Fibroblast of pulmonary artery (primary cell): ENCODE measurements at regions not wholly inside any gene's neighbourhood (a gene's known extent, or its start where the extent isn't known, plus 50 kb on each side); places are given as distances from the start of the nearest gene placed in this dataset.

ENCODE experiments used
- DNase-seq: peaks from one replicate; pipeline ENCODE4 v3.0.0-alpha.2; 2010; ENCODE audit warnings: low read depth
- H3K4me3 ChIP-seq: replicated peaks from 2 replicates; pipeline ENCODE4 v1.5.1; 2011; ENCODE audit warnings: low read depth, mild to moderate bottlenecking, control low read depth, low read length, moderate library complexity
- CTCF ChIP-seq: IDR thresholded peaks from 2 replicates; pipeline ENCODE4 v1.5.1; 2011; ENCODE audit warnings: mild to moderate bottlenecking, control low read depth, low read length, inconsistent platforms; ENCODE audit errors: missing control alignments

DNA sequence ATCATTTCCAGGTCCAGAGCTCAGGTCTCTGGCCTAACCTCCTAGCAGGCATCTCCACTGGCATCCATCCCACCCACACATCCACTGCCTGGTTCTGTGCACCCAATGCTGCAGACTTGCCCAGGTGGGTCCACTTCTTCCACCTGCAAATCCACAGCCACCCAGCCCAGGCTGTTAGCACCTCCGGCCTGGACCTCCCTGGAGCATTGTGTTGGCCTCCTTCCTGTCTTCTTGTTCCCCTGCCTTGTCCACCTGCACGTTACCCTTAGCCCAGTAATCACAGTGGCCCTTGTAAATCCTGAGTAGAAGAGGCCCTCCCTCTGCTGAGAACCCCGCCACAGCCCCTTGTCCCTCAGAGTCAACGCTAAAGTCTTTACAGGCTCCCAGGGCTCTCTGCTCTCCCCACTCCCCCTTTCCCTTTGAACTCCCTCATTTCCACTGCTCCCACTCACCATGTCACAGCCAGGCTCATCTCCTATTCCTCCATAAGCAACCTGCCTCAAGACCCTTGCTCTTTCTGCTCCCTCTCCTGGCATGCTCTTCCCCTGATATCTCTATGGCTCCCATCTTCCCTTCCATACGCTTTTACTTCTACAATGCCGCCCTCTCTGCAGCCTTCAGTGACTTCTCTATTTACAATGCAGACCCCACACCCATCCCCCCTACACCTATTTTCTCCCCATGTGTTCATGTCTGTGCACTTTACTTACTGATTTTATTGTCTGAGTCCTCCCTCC, 288.8 kb downstream of the FOXL1 start:
- H3K4me3 ChIP-seq: no peak overlapping the region
- no peak for TF ChIP-seq CTCF
- no peak for DNase-seq

DNA sequence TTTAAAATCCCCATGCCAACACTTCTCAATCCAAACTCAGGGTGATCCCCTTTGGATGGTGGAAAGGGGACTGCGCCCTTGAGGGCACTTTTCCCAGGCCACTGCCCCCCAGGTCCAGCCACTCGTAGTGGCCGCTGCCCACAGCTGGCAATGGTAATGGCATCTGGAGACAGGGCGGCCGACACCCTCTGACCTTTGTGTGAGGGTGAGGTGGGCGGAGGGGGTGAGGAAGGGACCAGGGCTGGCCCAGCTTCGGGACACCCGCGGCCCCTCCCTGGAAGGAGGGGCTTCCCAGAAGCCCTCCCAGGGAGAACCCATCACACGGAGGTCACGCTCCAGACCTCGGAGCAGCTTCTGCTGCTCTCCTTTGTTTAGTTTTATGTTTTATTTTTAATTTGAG, 289.7 kb downstream of the FOXL1 start:
- TF ChIP-seq CTCF: no peak
- no peak for DNase-seq
- H3K4me3 ChIP-seq: no peak overlapping the region

- no peak overlapping the region for H3K4me3 ChIP-seq
- TF ChIP-seq CTCF: no peak
- DNase-seq: no peak
Measured at GRCh38 chr16:86868786-86869185, 290.4 kb downstream of the FOXL1 start.

DNA sequence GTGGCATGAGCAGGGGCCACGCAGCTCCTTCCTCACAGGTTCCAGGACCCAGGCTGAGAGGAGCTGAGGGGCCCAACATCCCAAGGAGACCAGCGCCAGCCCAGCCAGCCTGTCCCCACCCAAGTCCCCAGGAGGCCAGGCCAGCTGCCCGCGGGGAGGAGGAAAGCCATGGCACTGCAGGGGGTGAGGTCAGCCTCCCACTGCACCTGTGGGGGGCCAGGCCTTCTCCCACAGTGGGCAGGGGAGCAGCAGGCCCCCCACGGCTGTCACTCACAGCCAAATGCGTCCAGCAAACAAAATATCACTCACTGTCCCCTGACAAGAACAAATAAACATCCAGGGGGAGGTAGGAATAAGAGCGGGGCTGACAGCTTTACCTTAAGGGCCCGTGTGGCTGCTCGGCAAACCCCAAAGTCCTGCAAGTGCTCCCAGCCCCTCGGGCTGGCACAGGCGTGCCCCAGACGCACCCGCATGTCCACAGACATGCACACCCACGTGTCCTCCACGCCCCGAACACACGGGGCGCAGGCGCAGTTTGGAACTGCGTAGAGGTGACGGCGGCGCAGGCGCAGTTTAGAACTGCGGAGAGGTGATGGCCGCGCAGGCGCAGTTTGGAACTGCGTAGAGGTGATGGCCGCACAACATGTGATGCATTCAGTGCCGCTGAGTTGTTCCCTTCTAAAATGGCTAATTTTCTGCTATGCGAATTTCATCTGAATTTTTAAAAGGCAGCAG, 291.1 kb downstream of the FOXL1 start:
- no peak for TF ChIP-seq CTCF

DNA sequence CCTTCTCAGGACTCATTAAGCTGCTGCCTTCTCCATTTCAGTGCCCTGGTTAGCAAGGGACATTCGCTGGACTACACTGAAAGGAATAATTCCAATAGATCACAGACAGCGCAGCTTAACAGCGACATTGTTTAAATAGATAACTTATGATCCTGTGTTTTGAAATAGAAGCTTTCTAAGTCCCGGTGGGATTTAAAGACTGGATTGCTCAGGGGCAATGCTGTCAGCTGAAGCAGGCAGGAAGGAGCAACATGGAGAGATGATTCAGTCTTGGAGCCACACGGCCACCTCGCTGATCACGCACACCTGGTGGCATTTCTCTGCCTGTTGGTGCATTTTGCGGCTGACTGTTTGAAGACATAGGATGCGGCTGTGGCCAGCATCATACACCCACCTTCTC, 292.0 kb downstream of the FOXL1 start:
- H3K4me3 ChIP-seq: no peak overlapping the region
- no peak for TF ChIP-seq CTCF
- DNase-seq: no peak

More for the DNA sequence above, 291.1 kb downstream of the FOXL1 start:
- DNase-seq: no peak
- no peak overlapping the region for H3K4me3 ChIP-seq

DNA sequence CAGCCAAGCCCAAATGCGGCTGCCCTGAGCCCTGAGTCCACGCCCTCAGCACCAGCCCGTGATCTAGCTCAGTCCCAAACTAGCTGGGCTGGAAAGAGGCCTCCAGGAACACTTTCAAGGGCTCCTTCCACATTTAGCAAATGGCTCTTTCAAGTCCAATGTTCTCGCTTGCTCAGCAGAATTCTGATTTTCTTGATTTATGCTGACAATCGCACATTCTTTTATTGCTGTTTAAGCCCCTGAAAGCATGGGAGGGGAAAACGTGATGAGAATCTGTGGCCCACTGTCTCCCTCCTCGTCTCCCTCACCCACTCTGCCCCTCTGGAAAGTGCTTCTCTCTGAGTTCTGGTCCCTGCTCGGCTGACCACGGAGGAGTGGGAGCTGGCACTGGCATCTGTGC, 293.8 kb downstream of the FOXL1 start:
- H3K4me3 ChIP-seq: no peak overlapping the region
- no peak for DNase-seq
- no peak for TF ChIP-seq CTCF
